Gastroesophageal sphincter (tissue), 3 donors: ENCODE measurements at regions not wholly inside any gene's neighbourhood (a gene's known extent, or its start where the extent isn't known, plus 50 kb on each side); places are given as distances from the start of the nearest gene placed in this dataset.

Experiments
- POLR2A ChIP-seq, 2 donors: fragments of 450-650 bp; IDR thresholded peaks; one replicate each; pipeline ENCODE4 v1.6.1; 2017; ENCODE audit warnings: antibody characterized with exemption in 2 of 2, mild to moderate bottlenecking in 2 of 2, moderate library complexity in 1 of 2
- POLR2AphosphoS5 ChIP-seq: sonication (generic); formaldehyde crosslinking; IDR thresholded peaks from one replicate; pipeline ENCODE4 v1.6.1; 2017; ENCODE audit warnings: antibody characterized with exemption
- TF ChIP-seq, protein P1 (sequence below), 4 experiments: fragments of 200-600 bp in 2 of 4; fragments of 450-650 bp in 2 of 4; sonication (generic) in 1 of 4; IDR thresholded peaks; one replicate each; pipeline ENCODE4 v1.5.1; 2017 to 2019; ENCODE audit warnings: antibody characterized with exemption in 4 of 4, mild to moderate bottlenecking in 2 of 4, moderate library complexity in 2 of 4

DNA sequence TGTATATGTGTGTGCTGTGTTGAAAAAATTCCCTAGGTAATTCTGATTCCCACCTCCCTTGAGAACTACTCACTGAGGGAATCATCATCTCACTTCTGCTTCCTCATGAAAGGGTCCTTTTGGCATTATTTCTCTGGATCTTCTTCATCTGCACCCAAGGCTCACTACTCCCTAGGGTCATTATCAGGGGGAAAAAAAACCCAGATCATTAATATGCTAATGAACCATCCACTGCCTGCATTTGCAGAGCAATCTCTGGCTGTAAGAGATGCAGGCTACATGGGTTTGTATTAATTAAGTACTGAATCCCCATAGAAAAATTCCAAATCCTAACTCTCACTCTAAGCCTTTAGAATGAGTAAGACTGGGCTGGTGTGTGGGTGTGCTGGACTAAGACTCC lies 68.0 kb upstream of the IGFBP5 start:
- TF ChIP-seq, protein P1, sequence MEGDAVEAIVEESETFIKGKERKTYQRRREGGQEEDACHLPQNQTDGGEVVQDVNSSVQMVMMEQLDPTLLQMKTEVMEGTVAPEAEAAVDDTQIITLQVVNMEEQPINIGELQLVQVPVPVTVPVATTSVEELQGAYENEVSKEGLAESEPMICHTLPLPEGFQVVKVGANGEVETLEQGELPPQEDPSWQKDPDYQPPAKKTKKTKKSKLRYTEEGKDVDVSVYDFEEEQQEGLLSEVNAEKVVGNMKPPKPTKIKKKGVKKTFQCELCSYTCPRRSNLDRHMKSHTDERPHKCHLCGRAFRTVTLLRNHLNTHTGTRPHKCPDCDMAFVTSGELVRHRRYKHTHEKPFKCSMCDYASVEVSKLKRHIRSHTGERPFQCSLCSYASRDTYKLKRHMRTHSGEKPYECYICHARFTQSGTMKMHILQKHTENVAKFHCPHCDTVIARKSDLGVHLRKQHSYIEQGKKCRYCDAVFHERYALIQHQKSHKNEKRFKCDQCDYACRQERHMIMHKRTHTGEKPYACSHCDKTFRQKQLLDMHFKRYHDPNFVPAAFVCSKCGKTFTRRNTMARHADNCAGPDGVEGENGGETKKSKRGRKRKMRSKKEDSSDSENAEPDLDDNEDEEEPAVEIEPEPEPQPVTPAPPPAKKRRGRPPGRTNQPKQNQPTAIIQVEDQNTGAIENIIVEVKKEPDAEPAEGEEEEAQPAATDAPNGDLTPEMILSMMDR (IDR thresholded peaks at IDR 0.05), result no peak
- TF ChIP-seq POLR2AphosphoS5 (no peak), POLR2A (IDR thresholded peaks at IDR 0.05) (no peak)
